GM23338 (cell line): ENCODE measurements at regions not wholly inside any gene's neighbourhood (a gene's known extent, or its start where the extent isn't known, plus 50 kb on each side); places are given as distances from the start of the nearest gene placed in this dataset.

Experiments
- ATAC-seq: fragments of 200-7000 bp; cut with Tn5 transposase; 3 replicates; pipeline ENCODE4 v1.9.1; 2020
- DNase-seq: peaks from one replicate; pipeline ENCODE4 v3.0.0-alpha.2; 2015; ENCODE audit warnings: low spot score
- H2AFZ ChIP-seq: fragments of 200-600 bp; sonication (generic); 2 replicates; pipeline ENCODE4 v1.8.0; 2016; ENCODE audit warnings: antibody characterized with exemption, mild to moderate bottlenecking, moderate library complexity
- H3F3A ChIP-seq: fragments of 200-600 bp; sonication (generic); replicated peaks from 2 replicates; pipeline ENCODE4 v1.8.0; 2017; ENCODE audit warnings: antibody characterized with exemption, mixed run types, low read depth
- H3K27ac ChIP-seq: fragments of 200-600 bp; sonication (generic); 2 replicates; pipeline ENCODE4 v1.6.1; 2016; ENCODE audit warnings: low read depth
- H3K27me3 ChIP-seq: fragments of 200-600 bp; sonication (generic); 2 replicates; pipeline ENCODE4 v1.8.0; 2016; ENCODE audit warnings: mild to moderate bottlenecking, mixed run types, moderate library complexity; ENCODE audit not compliant: insufficient read depth
- H3K36me3 ChIP-seq: fragments of 200-600 bp; sonication (generic); 2 replicates; pipeline ENCODE4 v1.8.0; 2016; ENCODE audit warnings: mild to moderate bottlenecking; ENCODE audit not compliant: insufficient read depth
- H3K4me1 ChIP-seq: fragments of 200-600 bp; sonication (generic); 2 replicates; pipeline ENCODE4 v1.8.0; 2016; ENCODE audit warnings: mild to moderate bottlenecking, moderate library complexity; ENCODE audit not compliant: insufficient read depth
- H3K4me2 ChIP-seq: fragments of 200-600 bp; sonication (generic); 2 replicates; pipeline ENCODE4 v1.7.1; 2017; ENCODE audit warnings: mixed run types
- H3K4me3 ChIP-seq: fragments of 200-600 bp; sonication (generic); 2 replicates; pipeline ENCODE4 v1.6.1; 2016; ENCODE audit warnings: mixed run types
- H3K79me2 ChIP-seq: fragments of 200-600 bp; sonication (generic); replicated peaks from 2 replicates; pipeline ENCODE4 v1.8.0; 2017; ENCODE audit warnings: mild to moderate bottlenecking; ENCODE audit not compliant: insufficient read depth
- H3K9me2 ChIP-seq: fragments of 200-600 bp; sonication (generic); 2 replicates; pipeline ENCODE4 v1.8.0; 2017; ENCODE audit not compliant: insufficient read depth
- H4K20me1 ChIP-seq: fragments of 200-600 bp; sonication (generic); replicated peaks from 2 replicates; pipeline ENCODE4 v1.8.0; 2017; ENCODE audit warnings: mild to moderate bottlenecking; ENCODE audit not compliant: insufficient read depth
- H3K27ac Mint-ChIP-seq: 2 replicates; pipeline ENCODE4 v1.8.0; 2020; ENCODE audit warnings: inconsistent platforms, mild to moderate bottlenecking, moderate library complexity, mixed read lengths
- H3K27me3 Mint-ChIP-seq: 3 replicates; pipeline ENCODE4 v1.8.0; 2022; ENCODE audit warnings: low read depth, mild to moderate bottlenecking, moderate library complexity, mixed read lengths, inconsistent platforms; ENCODE audit not compliant: insufficient read depth, poor library complexity
- H3K36me3 Mint-ChIP-seq: 3 replicates; pipeline ENCODE4 v1.8.0; 2021; ENCODE audit warnings: low read depth, mild to moderate bottlenecking, inconsistent platforms, moderate library complexity, mixed read lengths
- H3K4me1 Mint-ChIP-seq: 3 replicates; pipeline ENCODE4 v1.8.0; 2020; ENCODE audit warnings: mild to moderate bottlenecking, inconsistent platforms, mixed read lengths
- H3K4me3 Mint-ChIP-seq: 3 replicates; pipeline ENCODE4 v1.8.0; 2021; ENCODE audit warnings: moderate library complexity, mild to moderate bottlenecking, inconsistent platforms, mixed read lengths
- H3K9me3 Mint-ChIP-seq: 3 replicates; pipeline ENCODE4 v1.8.0; 2020; ENCODE audit warnings: moderate library complexity, mild to moderate bottlenecking, inconsistent platforms, mixed read lengths
- EZH2 ChIP-seq: fragments of 200-600 bp; sonication (generic); IDR thresholded peaks from one replicate; pipeline ENCODE4 v1.8.0; 2017; ENCODE audit warnings: antibody characterized with exemption, mild to moderate bottlenecking, low read depth; ENCODE audit not compliant: unreplicated experiment
- EZH2phosphoT487 ChIP-seq: fragments of 200-600 bp; sonication (generic); IDR thresholded peaks from one replicate; pipeline ENCODE4 v1.8.1; 2018; ENCODE audit warnings: antibody characterized with exemption; ENCODE audit not compliant: unreplicated experiment
- JUNB ChIP-seq: IDR thresholded peaks from one replicate; pipeline ENCODE4 v1.6.1; 2016; ENCODE audit warnings: antibody characterized with exemption; ENCODE audit not compliant: unreplicated experiment
- NANOG ChIP-seq: IDR thresholded peaks from 2 replicates; pipeline ENCODE4 v1.6.1; 2016; ENCODE audit warnings: antibody characterized with exemption, borderline replicate concordance
- STAT1 ChIP-seq: IDR thresholded peaks from one replicate; pipeline ENCODE4 v1.6.1; 2016; ENCODE audit warnings: antibody characterized with exemption; ENCODE audit not compliant: unreplicated experiment
- TF ChIP-seq, protein P1 (sequence below): fragments of 250-450 bp; sonication (Bioruptor Pico); IDR thresholded peaks from 2 replicates; pipeline ENCODE4 v1.5.0; 2020; ENCODE audit warnings: mild to moderate bottlenecking, moderate library complexity
- TF ChIP-seq, protein P2 (sequence below): IDR thresholded peaks from 2 replicates; pipeline ENCODE4 v1.6.1; 2016; ENCODE audit warnings: antibody characterized with exemption
- TF ChIP-seq, protein P3 (sequence below), 2 experiments: fragments of 200-600 bp in 1 of 2; sonication (generic) in 1 of 2; conservative IDR thresholded peaks; 2 replicates each; pipeline versions ENCODE4 v1.5.1 to v1.6.1; 2016 to 2017; ENCODE audit warnings: antibody characterized with exemption in 2 of 2, low read depth in 2 of 2, mild to moderate bottlenecking in 2 of 2, moderate library complexity in 1 of 2
- TF ChIP-seq, protein P4 (sequence below): IDR thresholded peaks from one replicate; pipeline ENCODE4 v1.6.1; 2018; ENCODE audit warnings: antibody characterized with exemption; ENCODE audit not compliant: unreplicated experiment

DNA sequence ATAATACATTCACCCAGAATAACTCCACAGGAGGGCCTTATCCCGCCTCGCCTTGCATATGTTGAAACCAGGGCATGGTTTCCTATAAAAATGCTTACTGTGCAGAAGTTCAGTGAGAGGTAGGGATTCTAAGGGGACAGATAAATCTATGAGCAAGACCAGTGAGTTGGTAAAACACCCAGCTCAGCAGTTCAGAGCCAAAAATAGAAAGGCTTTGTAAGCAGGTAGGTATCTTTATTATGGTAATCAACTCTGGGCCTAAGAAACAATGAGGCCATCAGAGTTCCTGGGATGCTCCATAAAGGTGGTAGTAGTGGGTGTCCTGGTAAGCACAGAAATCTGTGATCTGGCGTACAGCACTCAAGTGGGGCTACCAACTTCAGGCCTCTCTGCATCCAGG lies 549.4 kb upstream of the CDH5 start:
- Histone ChIP-seq H3K4me1 (peaks cover 18% of the 10 kb centered on the region), H4K20me1 (no peaks in the 10 kb centered on the region), H3K27me3 (no peaks in the 10 kb centered on the region), H3K4me3 (0 out of 2 replicates have a peak overlapping the region, but pooled peaks have one; percentile 23), H3K4me2 (peak overlapping the region; percentile 45), H3K27ac (peak overlapping the region; percentile 46; the same call in 1 of the 2 replicates), H3K36me3 (no peaks in the 10 kb centered on the region), H3F3A (no peaks in the 10 kb centered on the region), H3K9me2 (peaks cover 11% of the 10 kb centered on the region; the same call in 1 of the 2 replicates), H2AFZ (no peak overlapping the region), H3K79me2 (no peaks in the 10 kb centered on the region)
- H3K27me3 Mint-ChIP-seq, result no peaks in the 10 kb centered on the region
- 0 out of 3 replicates have a peak, but pooled peaks cover under 1% of the 10 kb centered on the region for H3K9me3 Mint-ChIP-seq
- H3K4me3 Mint-ChIP-seq, result peak overlapping the region; percentile 9; the same call in 1 of the 3 replicates
- no peaks in the 10 kb centered on the region for H3K36me3 Mint-ChIP-seq
- no peak overlapping the region for H3K27ac Mint-ChIP-seq
- TF ChIP-seq, protein P1, sequence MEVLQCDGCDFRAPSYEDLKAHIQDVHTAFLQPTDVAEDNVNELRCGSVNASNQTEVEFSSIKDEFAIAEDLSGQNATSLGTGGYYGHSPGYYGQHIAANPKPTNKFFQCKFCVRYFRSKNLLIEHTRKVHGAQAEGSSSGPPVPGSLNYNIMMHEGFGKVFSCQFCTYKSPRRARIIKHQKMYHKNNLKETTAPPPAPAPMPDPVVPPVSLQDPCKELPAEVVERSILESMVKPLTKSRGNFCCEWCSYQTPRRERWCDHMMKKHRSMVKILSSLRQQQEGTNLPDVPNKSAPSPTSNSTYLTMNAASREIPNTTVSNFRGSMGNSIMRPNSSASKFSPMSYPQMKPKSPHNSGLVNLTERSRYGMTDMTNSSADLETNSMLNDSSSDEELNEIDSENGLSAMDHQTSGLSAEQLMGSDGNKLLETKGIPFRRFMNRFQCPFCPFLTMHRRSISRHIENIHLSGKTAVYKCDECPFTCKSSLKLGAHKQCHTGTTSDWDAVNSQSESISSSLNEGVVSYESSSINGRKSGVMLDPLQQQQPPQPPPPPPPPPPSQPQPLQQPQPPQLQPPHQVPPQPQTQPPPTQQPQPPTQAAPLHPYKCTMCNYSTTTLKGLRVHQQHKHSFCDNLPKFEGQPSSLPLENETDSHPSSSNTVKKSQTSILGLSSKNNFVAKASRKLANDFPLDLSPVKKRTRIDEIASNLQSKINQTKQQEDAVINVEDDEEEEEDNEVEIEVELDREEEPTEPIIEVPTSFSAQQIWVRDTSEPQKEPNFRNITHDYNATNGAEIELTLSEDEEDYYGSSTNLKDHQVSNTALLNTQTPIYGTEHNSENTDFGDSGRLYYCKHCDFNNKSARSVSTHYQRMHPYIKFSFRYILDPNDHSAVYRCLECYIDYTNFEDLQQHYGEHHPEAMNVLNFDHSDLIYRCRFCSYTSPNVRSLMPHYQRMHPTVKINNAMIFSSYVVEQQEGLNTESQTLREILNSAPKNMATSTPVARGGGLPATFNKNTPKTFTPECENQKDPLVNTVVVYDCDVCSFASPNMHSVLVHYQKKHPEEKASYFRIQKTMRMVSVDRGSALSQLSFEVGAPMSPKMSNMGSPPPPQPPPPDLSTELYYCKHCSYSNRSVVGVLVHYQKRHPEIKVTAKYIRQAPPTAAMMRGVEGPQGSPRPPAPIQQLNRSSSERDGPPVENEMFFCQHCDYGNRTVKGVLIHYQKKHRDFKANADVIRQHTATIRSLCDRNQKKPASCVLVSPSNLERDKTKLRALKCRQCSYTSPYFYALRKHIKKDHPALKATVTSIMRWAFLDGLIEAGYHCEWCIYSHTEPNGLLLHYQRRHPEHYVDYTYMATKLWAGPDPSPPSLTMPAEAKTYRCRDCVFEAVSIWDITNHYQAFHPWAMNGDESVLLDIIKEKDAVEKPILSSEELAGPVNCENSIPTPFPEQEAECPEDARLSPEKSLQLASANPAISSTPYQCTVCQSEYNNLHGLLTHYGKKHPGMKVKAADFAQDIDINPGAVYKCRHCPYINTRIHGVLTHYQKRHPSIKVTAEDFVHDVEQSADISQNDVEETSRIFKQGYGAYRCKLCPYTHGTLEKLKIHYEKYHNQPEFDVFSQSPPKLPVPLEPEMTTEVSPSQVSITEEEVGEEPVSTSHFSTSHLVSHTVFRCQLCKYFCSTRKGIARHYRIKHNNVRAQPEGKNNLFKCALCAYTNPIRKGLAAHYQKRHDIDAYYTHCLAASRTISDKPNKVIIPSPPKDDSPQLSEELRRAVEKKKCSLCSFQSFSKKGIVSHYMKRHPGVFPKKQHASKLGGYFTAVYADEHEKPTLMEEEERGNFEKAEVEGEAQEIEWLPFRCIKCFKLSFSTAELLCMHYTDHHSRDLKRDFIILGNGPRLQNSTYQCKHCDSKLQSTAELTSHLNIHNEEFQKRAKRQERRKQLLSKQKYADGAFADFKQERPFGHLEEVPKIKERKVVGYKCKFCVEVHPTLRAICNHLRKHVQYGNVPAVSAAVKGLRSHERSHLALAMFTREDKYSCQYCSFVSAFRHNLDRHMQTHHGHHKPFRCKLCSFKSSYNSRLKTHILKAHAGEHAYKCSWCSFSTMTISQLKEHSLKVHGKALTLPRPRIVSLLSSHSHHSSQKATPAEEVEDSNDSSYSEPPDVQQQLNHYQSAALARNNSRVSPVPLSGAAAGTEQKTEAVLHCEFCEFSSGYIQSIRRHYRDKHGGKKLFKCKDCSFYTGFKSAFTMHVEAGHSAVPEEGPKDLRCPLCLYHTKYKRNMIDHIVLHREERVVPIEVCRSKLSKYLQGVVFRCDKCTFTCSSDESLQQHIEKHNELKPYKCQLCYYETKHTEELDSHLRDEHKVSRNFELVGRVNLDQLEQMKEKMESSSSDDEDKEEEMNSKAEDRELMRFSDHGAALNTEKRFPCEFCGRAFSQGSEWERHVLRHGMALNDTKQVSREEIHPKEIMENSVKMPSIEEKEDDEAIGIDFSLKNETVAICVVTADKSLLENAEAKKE (CRISPR knock-in tag), result peak; percentile 91
- TF ChIP-seq, protein P2, sequence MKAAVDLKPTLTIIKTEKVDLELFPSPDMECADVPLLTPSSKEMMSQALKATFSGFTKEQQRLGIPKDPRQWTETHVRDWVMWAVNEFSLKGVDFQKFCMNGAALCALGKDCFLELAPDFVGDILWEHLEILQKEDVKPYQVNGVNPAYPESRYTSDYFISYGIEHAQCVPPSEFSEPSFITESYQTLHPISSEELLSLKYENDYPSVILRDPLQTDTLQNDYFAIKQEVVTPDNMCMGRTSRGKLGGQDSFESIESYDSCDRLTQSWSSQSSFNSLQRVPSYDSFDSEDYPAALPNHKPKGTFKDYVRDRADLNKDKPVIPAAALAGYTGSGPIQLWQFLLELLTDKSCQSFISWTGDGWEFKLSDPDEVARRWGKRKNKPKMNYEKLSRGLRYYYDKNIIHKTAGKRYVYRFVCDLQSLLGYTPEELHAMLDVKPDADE, result no peak
- TF ChIP-seq NANOG, result peak; percentile 56
- ATAC-seq, result peak; percentile 99
- peaks cover 21% of the 10 kb centered on the region for H3K4me1 Mint-ChIP-seq
- DNase-seq, result peak; percentile 48

DNA sequence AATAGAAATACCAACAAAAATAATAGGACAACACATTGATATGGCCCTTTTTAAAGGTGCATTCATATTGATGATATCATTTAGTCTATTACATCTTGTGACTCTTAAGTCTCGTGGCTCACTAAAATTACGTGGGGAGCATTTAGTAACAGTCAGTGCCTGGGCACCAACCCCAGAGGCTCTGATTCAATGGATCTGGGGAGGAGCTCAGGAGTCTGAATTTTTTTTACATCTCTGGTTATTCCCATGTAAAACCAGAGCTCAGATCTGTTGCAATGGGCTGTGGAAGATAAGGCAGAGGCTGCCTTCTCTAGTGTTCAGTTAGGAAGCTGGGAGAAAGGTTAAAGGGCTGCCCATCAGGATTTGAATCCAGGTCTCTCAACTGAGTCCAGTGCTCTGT lies 549.9 kb upstream of the CDH5 start:
- Histone ChIP-seq H3K9me2 (0 out of 2 replicates have a peak, but pooled peaks cover 6% of the 10 kb centered on the region), H3K4me3 (0 out of 2 replicates have a peak overlapping the region, but pooled peaks have one; percentile 23), H3K79me2 (no peaks in the 10 kb centered on the region), H4K20me1 (no peaks in the 10 kb centered on the region), H2AFZ (no peak overlapping the region), H3F3A (no peaks in the 10 kb centered on the region), H3K27me3 (no peaks in the 10 kb centered on the region), H3K27ac (peak overlapping the region; percentile 46; the same call in 1 of the 2 replicates), H3K36me3 (no peaks in the 10 kb centered on the region), H3K4me1 (peaks cover 18% of the 10 kb centered on the region), H3K4me2 (peak overlapping the region; percentile 45)
- H3K9me3 Mint-ChIP-seq, result no peaks in the 10 kb centered on the region
- ATAC-seq, result peak; percentile 21; the same call in 1 of the 3 replicates
- peak overlapping the region; percentile 73 for H3K27ac Mint-ChIP-seq
- no peak for DNase-seq
- H3K4me1 Mint-ChIP-seq, result peaks cover 21% of the 10 kb centered on the region
- H3K27me3 Mint-ChIP-seq, result no peaks in the 10 kb centered on the region
- H3K4me3 Mint-ChIP-seq, result no peak overlapping the region
- H3K36me3 Mint-ChIP-seq, result no peaks in the 10 kb centered on the region
- TF ChIP-seq NANOG, result no peak
- TF ChIP-seq, protein P3, sequence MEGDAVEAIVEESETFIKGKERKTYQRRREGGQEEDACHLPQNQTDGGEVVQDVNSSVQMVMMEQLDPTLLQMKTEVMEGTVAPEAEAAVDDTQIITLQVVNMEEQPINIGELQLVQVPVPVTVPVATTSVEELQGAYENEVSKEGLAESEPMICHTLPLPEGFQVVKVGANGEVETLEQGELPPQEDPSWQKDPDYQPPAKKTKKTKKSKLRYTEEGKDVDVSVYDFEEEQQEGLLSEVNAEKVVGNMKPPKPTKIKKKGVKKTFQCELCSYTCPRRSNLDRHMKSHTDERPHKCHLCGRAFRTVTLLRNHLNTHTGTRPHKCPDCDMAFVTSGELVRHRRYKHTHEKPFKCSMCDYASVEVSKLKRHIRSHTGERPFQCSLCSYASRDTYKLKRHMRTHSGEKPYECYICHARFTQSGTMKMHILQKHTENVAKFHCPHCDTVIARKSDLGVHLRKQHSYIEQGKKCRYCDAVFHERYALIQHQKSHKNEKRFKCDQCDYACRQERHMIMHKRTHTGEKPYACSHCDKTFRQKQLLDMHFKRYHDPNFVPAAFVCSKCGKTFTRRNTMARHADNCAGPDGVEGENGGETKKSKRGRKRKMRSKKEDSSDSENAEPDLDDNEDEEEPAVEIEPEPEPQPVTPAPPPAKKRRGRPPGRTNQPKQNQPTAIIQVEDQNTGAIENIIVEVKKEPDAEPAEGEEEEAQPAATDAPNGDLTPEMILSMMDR (conservative IDR thresholded peaks at IDR 0.05; ENCODE audit: low read depth in 2 of 2), result no peak
- TF ChIP-seq EZH2, result no peak
- TF ChIP-seq EZH2phosphoT487, result no peak
- TF ChIP-seq, protein P4, sequence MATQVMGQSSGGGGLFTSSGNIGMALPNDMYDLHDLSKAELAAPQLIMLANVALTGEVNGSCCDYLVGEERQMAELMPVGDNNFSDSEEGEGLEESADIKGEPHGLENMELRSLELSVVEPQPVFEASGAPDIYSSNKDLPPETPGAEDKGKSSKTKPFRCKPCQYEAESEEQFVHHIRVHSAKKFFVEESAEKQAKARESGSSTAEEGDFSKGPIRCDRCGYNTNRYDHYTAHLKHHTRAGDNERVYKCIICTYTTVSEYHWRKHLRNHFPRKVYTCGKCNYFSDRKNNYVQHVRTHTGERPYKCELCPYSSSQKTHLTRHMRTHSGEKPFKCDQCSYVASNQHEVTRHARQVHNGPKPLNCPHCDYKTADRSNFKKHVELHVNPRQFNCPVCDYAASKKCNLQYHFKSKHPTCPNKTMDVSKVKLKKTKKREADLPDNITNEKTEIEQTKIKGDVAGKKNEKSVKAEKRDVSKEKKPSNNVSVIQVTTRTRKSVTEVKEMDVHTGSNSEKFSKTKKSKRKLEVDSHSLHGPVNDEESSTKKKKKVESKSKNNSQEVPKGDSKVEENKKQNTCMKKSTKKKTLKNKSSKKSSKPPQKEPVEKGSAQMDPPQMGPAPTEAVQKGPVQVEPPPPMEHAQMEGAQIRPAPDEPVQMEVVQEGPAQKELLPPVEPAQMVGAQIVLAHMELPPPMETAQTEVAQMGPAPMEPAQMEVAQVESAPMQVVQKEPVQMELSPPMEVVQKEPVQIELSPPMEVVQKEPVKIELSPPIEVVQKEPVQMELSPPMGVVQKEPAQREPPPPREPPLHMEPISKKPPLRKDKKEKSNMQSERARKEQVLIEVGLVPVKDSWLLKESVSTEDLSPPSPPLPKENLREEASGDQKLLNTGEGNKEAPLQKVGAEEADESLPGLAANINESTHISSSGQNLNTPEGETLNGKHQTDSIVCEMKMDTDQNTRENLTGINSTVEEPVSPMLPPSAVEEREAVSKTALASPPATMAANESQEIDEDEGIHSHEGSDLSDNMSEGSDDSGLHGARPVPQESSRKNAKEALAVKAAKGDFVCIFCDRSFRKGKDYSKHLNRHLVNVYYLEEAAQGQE, result no peak
- TF ChIP-seq JUNB, result no peak
- TF ChIP-seq STAT1, result no peak
